GM19238 (cell line): ENCODE measurements at regions not wholly inside any gene's neighbourhood (a gene's known extent, or its start where the extent isn't known, plus 50 kb on each side); places are given as distances from the start of the nearest gene placed in this dataset.

Source experiments
- DNase-seq: peaks from one replicate; pipeline ENCODE4 v3.0.0; 2011; ENCODE audit warnings: low spot score; ENCODE audit not compliant: insufficient read length

GRCh38 chr19:29371251-29372090 lies 154.3 kb upstream of the VSTM2B start:
- DNase-seq: no peak

DNA sequence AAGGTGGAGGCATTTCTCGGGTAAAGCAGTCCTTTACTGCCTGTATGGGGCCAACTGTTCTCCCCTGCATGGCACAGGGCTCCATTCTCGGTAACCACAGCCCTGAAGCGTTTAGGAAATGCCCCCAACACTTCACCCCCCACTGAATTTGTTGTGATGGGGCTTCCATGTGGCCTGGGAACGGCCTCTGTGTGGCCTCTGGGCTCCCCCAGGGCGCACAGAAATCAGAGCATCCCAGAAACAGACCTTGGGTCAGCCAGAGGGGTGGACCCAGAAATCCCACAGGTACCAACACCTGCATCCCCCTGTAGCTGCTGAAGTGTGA lies 153.7 kb upstream of the VSTM2B start:
- DNase-seq: no peak

GRCh38 chr19:29372461-29372860 lies 153.3 kb upstream of the VSTM2B start:
- no peak for DNase-seq

DNA sequence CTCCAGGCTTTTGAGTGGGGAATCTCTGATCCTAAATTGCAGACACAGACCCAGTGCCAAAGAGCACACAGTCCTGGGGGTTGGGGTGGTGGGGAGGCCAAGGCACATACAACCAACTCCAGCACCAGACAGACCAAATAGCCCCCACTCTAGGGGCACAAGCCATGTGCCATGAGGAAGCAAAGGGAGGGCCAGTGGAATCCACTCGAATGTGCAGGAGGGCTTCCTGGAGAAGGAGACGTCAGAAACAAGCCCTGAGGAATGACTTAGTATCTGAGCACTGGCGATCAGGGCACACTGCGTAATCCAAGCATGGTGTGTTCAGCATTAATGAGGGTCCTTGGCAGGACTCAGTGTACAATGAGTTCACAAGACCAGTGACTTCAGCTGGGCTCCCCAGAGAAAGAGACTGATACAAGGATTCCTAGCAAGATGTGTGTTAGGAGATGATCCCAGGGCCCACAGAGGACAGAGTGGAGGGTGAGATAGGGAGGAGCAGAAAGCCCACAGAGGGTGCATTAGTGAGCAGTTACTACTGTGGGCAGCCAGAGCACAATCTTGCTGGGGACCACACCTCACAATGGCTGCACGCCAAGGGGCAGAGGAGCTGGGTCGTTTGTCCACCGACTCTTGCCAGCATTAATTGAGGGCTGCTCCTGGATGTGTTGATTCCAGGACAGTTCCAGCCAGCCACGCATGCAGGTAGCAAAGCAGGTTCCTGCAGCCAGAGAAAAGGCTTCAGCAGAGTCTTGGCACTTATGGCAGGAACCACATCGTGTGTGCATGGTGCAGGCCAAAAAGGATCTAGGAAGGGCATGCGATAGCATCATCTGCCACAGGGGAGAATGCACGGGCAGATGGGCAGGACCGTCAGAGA lies 152.6 kb upstream of the VSTM2B start:
- DNase-seq: no peak

GRCh38 chr19:29375429-29376119 lies 150.2 kb upstream of the VSTM2B start:
- DNase-seq: no peak

DNA sequence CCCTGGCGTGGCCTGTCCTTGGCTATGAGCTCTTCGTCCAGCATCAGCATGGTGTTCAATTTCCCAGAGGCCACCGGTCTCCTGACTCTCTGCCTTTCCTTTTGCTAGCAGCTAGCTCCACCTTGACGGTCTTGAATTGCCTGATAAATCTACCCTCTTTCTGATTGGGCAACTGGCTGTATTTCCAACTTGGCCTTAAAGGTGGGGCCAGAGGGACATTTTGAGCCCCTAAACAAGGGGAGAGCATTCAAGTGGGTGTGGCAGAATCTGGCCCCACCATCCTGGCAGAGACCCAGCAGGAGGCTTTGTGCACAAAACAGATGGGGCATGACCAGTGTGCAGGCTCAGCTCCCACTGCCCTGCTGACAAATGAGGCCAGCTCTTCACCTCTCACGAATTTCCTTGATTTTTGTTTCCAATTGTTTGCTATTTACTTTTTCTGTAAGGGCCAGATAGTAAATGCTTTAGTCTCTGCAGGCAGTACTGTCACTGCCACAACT lies 148.9 kb upstream of the VSTM2B start:
- no peak for DNase-seq

GRCh38 chr19:29378126-29378525 lies 147.7 kb upstream of the VSTM2B start:
- DNase-seq: no peak

DNA sequence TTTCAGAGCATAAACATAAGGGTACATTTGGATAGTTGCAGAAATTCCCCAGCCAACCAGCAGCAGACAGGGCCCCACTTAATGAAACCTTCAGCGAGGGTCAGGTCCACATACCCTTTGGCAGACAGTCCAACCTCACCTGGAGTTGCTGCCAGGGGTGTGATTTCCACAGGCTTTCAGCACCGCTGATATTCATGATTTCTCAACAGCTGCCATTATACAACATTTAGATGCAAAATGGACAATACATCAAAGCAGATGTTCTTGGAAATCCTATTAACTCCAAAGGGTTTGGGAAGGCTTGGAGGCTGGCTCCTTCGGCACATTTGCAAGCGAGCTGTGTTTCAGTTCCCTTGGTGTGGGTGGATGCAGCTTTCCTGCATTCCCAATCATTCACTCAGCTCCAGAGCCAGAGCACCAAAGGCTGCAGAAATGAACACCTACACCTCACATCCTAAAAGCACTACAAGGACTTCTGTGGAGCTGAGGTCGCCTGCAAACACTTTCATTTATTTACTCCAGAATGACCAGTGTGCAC lies 147.2 kb upstream of the VSTM2B start:
- no peak for DNase-seq

GRCh38 chr19:29379257-29380021 lies 146.4 kb upstream of the VSTM2B start:
- no peak for DNase-seq

DNA sequence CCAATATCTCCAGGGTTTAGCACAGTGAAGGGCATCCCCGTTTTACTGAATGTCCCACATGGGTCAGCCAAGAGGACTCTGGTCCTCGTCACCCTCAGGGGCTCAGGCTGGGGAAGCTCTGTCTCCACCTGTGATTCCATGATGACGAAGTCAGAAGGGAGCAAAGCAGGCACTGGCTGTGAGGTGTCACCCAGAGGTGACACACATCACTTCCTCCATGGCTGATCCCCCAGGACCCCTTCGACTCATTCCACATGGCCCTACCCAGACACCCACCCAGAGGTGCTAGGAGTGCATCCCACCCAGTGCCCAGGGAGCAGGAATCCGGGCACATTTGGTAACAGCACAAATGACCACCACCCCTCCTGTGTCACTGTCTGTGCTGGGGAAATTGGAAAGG lies 145.2 kb upstream of the VSTM2B start:
- no peak for DNase-seq

GRCh38 chr19:29381353-29382203 lies 144.2 kb upstream of the VSTM2B start:
- DNase-seq: no peak

- DNase-seq: no peak
Measured at GRCh38 chr19:29383696-29384095, 142.1 kb upstream of the VSTM2B start.

DNA sequence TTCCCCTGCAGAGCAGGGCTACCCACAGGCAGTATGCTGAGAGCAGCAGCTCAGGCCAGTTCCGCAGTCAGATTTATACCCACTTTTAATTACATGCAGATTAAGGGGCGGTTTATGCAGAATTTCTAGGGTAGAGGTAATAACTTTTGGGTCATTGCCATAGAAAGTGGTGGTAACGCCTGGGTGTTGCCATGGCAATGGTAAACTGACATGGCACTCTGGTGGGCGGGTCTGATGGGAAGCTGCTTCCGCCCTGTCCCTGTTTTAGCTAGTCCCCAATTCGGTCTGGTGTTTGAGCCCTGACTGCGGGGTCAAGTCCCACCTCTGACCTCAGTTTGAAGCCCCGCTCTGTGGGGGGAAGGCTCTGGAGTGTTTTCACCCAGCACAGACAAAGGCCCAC lies 141.1 kb upstream of the VSTM2B start:
- DNase-seq: no peak

DNA sequence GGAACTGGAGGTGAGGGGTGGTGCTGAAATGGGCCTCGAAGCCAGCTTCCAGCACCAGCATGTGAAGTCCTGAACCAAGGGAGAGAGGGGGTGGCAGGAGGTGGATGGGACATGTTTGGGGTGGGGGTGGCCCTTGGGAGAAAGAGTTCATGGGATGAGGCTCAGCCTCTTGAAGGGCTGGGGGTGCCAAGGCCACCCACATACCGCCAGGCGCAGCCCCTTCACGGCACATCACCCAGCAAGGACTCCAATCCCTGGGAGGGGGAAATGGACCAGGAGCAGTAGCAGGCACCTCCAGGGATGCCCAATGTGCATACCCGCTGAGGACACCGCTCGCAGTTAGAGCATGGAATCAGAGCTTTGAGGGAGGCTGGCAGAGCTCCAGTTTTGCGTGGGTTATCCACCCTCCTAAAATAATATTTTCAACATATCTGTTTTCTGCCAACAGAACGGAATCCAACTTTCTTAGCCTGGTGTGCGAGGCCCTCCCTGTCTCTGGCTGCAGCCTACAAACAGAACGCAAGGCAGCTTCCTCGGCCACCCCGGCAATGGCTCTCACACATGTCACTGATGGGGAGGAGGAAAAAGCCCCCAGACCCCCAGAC lies 140.5 kb upstream of the VSTM2B start:
- DNase-seq: no peak

GRCh38 chr19:29386970-29387369 lies 138.8 kb upstream of the VSTM2B start:
- no peak for DNase-seq

DNA sequence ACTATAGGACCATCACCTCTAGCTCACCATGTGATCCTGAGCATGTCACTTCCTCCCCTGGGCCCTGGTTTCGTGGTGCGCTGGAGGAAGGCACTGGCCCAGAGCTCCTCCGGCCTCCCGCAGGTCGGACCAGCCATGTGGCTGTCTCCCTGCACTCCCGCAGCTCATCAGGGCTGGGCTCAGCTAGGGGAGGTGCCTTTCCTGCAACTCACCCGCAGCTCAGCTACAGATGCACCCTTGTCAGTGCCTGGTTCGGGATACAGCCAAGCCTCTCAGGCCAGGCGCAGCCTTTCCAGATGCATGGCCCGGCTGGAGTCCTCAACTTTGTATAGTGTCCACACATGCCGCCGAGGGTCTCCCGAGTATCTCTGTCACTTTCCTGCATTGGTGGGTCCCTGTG lies 138.2 kb upstream of the VSTM2B start:
- no peak for DNase-seq

DNA sequence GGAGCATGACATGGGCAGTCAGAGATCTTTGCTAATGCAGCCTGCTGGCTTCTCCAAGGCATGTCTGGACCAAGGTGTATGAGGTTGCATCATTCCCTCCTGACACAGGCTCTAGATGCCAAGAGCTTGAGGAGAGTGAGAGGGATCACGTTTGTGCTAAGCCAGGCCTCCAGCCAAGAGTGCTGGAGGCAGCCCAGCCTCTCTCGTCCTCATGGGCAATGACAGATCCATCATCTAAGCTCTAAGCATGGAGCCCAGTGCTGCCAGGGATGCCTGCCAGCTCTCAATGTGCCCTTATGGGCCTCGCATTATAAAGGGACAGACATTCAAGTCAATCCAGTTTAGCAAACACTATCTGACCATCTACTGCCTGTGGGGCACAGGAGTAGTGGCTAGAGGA lies 136.3 kb upstream of the VSTM2B start:
- no peak for DNase-seq

DNA sequence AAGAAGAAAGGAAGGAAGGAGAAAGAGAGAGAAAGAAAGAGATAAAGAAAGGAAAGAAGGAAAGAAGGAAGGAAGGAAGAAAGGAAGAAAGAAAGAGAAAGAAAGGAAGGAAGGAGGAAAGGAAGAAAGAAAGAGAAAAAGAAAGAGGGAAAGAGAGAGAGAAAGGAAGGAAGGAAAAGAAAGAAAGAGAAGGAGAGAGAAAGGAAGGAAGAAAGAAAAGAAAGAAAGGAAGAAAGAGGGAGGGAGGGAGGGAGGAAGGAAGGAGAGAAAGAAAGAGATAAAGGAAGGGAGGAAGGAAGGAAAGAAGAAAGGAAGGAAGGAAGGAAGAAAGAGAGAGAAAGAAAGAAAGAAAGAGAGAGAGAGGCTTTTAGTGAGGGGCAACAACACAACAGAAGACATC lies 135.1 kb upstream of the VSTM2B start:
- no peak for DNase-seq

DNA sequence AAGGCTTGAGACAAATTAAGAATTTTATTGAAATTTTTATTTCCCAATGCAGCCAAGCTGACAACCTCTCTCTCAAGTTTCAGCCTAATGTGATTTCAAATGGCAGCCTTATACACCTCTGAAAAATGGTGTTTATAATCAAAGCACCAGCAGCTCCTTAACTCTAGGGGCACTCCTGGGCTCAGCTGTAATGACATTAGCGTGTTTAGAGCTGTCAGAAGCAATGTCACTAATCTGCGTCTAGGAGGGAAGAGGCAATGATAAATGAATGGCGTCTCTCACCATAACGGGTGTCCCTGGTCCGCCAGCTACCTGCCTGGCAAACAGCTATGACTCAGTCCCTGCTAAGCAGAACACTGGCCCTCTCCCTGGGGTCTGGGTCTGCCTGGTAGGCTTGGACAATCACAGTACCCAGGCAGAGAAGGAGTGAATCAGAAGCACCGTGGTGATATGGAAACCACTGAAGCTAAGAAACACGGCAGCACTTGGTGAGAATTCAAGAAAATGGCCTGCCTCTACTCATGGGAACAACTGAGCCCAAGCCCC lies 131.8 kb upstream of the VSTM2B start:
- DNase-seq: no peak
